ENCODE measurements at regions not wholly inside any gene's neighbourhood (a gene's known extent, or its start where the extent isn't known, plus 50 kb on each side); places are given as distances from the start of the nearest gene placed in this dataset.

- dilution Hi-C loops (cut with MboI; ENCODE audit: extremely low pct_ligation_motif_present, low sequenced_read_pairs) = no loop called here
- CTCF ChIA-PET = no interaction called here
Measured at GRCh38 chr12:127268213-127268612, 998.8 kb upstream of the TMEM132C start.

More at GRCh38 chr12:127268213-127268612, 998.8 kb upstream of the TMEM132C start:
- Histone ChIP-seq H3K9me3 (replicated peaks; ENCODE audit: control insufficient read depth, insufficient read depth, low read length) (no peaks in the 10 kb centered on the region), H2AFZ (ENCODE audit: low read depth, low read length) (no peak overlapping the region), H3K4me1 (ENCODE audit: control insufficient read depth, extremely low read depth, insufficient read depth, low read length) (no peaks in the 10 kb centered on the region), H3K36me3 (ENCODE audit: control insufficient read depth in 2 of 2, extremely low read depth in 1 of 2, insufficient read depth in 2 of 2, low read length in 2 of 2) (no peaks in the 10 kb centered on the region), H3K27ac (ENCODE audit: insufficient read depth, low read depth, low read length) (no peak overlapping the region), H3K79me2 (ENCODE audit: control insufficient read depth, insufficient read depth, low read length) (no peaks in the 10 kb centered on the region), H4K20me1 (replicated peaks; ENCODE audit: control insufficient read depth, extremely low read depth, insufficient read depth, low read length) (no peaks in the 10 kb centered on the region), H3K9ac (replicated peaks; ENCODE audit: extremely low read depth, insufficient read depth, low read length) (no peak overlapping the region), H3K27me3 (ENCODE audit: control insufficient read depth in 2 of 2, insufficient read depth in 2 of 2, low read length in 2 of 2) (no peaks in the 10 kb centered on the region), H3K4me2 (ENCODE audit: insufficient read depth, low read length) (no peak overlapping the region), H3K9me1 (replicated peaks; ENCODE audit: control insufficient read depth, extremely low read depth, insufficient read depth, low read length) (no peaks in the 10 kb centered on the region), H3K4me3 (replicated peaks in 1 of 3; ENCODE audit: insufficient read depth in 1 of 3, low read depth in 1 of 3, low read length in 3 of 3) (no peak overlapping the region)
- POLR2A ChIA-PET = no interaction called here
- intact Hi-C loops (cut with micrococcal nuclease) = no loop called here
- DNase-seq (ENCODE audit: low read depth, low spot score) (no peak), FAIRE-seq (no peak)
- TF ChIP-seq EZH2 (IDR thresholded peaks at IDR 0.05; ENCODE audit: borderline replicate concordance, low read depth, low read length, severe bottlenecking) (no peak), JUN (IDR thresholded peaks at IDR 0.05; ENCODE audit: borderline replicate concordance, insufficient read depth, insufficient read length, low read depth) (no peak), MAX (IDR thresholded peaks at IDR 0.05; ENCODE audit: insufficient read depth, insufficient read length) (no peak), FOS (IDR thresholded peaks at IDR 0.05; ENCODE audit: borderline replicate concordance, insufficient read depth, low read length) (no peak), GATA2 (IDR thresholded peaks at IDR 0.05; ENCODE audit: insufficient read depth, insufficient read length, low read depth, low read length) (no peak), CTCF (IDR thresholded peaks at IDR 0.05; ENCODE audit: extremely low read depth in 1 of 2, insufficient read depth in 1 of 2, low read depth in 1 of 2, low read length in 2 of 2) (no peak), POLR2AphosphoS5 (IDR thresholded peaks at IDR 0.05; ENCODE audit: insufficient read depth, low read depth, low read length) (no peak), POLR2A (IDR thresholded peaks at IDR 0.05; ENCODE audit: low read depth, low read length) (no peak), MYC (IDR thresholded peaks at IDR 0.05; ENCODE audit: low read depth, low read length) (no peak)
- BruUV-seq (replicated peaks) = no TSS peak

Measured in endothelial cell of umbilical vein (primary cell).